ENCODE measurements at regions not wholly inside any gene's neighbourhood (a gene's known extent, or its start where the extent isn't known, plus 50 kb on each side); places are given as distances from the start of the nearest gene placed in this dataset.

- POLR2A ChIA-PET = no interaction called here
- TF ChIP-seq ZNF677 (tag by site-specific recombination; IDR thresholded peaks at IDR 0.05) = no peak
- no peak for TF ChIP-seq ZNF239 (tag by site-specific recombination; IDR thresholded peaks at IDR 0.05)
- Histone ChIP-seq H3K4me3 (ENCODE audit: low read depth, low read length) (no peak overlapping the region), H3K27ac (ENCODE audit: extremely low read depth, low read depth, low read length) (no peak overlapping the region), H3K9me3 (ENCODE audit: control insufficient read depth, insufficient read depth, low read depth, low read length) (no peaks in the 10 kb centered on the region), H3K4me1 (ENCODE audit: control insufficient read depth, insufficient read depth, low read length) (no peaks in the 10 kb centered on the region), H3K36me3 (ENCODE audit: control insufficient read depth in 2 of 2, insufficient read depth in 1 of 2, low read length in 2 of 2) (no peaks in the 10 kb centered on the region)
- CTCF ChIA-PET = no interaction called here
Observed at GRCh38 chr6:67884442-67884841, 750.6 kb upstream of the ADGRB3 start.

GRCh38 chr6:67883500-67884366 lies 751.3 kb upstream of the ADGRB3 start:
- no peak overlapping the region for H3K27ac ChIP-seq (ENCODE audit: extremely low read depth, low read depth, low read length)
- H3K4me1 ChIP-seq (ENCODE audit: control insufficient read depth, insufficient read depth, low read length) = no peaks in the 10 kb centered on the region
- no peaks in the 10 kb centered on the region for H3K9me3 ChIP-seq (ENCODE audit: control insufficient read depth, insufficient read depth, low read depth, low read length)
- POLR2A ChIA-PET = no interaction called here
- TF ChIP-seq ZNF549 (tag by site-specific recombination; IDR thresholded peaks at IDR 0.05) (no peak), ZBTB48 (tag by site-specific recombination; IDR thresholded peaks at IDR 0.05) (no peak), ZBTB21 (tag by site-specific recombination; IDR thresholded peaks at IDR 0.05) (no peak), SP3 (tag by site-specific recombination; IDR thresholded peaks at IDR 0.05) (no peak), MYNN (tag by site-specific recombination; IDR thresholded peaks at IDR 0.05; ENCODE audit: borderline replicate concordance) (no peak), ZBTB17 (tag by site-specific recombination; IDR thresholded peaks at IDR 0.05) (no peak), BCL11B (tag by site-specific recombination; IDR thresholded peaks at IDR 0.05; ENCODE audit: low read depth) (no peak)
- TF ChIP-seq, protein P1, sequence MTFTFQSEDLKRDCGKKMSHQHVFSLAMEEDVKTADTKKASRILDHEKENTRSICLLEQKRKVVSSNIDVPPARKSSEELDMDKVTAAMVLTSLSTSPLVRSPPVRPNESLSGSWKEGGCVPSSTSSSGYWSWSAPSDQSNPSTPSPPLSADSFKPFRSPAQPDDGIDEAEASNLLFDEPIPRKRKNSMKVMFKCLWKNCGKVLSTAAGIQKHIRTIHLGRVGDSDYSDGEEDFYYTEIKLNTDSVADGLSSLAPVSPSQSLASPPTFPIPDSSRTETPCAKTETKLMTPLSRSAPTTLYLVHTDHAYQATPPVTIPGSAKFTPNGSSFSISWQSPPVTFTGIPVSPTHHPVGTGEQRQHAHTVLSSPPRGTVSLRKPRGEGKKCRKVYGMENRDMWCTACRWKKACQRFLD (tag by site-specific recombination; IDR thresholded peaks at IDR 0.05) = no peak
- CTCF ChIA-PET = no interaction called here
- H3K36me3 ChIP-seq (ENCODE audit: control insufficient read depth in 2 of 2, insufficient read depth in 1 of 2, low read length in 2 of 2) = no peaks in the 10 kb centered on the region
- no peak overlapping the region for H3K4me3 ChIP-seq (ENCODE audit: low read depth, low read length)

DNA sequence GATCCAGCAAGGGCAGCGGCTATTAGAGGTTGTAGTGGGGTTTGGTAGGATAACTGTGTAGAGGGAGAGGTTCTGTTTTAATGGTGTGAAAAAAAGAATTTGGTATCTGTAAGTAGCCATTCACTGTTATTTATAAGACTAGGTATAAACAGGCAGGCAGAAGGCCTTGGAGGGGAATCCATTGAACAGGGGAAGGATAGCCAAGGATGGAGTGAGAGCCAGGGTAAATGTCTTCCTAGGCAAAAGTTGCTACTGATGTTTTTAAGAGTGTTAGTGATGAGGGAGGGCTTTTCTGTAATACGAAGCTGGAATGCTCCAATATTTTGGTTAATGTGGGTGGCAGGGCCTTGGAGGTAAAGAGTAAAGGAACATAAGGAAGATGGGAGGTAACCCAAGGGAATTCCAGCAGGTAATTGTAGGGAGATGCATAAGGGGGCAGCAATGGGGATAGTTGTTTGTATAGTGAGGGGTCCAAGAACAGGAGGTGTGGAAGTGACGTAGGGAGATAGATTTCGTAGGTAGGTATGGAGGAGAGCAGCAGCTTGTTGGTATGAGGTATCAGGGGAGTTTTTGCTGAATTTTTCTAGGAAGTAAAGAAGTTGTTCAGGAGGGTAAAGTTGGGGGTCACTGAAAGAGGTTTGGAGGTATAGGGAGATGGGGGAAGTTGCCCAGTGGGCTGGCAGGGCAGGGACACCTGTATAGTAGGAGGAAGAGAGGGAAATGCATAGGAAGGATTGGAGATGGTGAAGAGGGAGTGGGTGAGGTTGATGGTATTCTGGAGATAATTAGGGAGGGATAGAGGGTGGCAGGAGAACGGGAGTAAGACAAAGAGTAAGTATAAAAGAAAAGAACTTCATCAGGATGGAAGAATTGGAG lies 752.4 kb upstream of the ADGRB3 start:
- ChIA-PET CTCF (no interaction called here), POLR2A (no interaction called here)
- no peaks in the 10 kb centered on the region for H3K4me1 ChIP-seq (ENCODE audit: control insufficient read depth, insufficient read depth, low read length)
- no peak overlapping the region for H3K27ac ChIP-seq (ENCODE audit: extremely low read depth, low read depth, low read length)
- H3K36me3 ChIP-seq (ENCODE audit: control insufficient read depth in 2 of 2, insufficient read depth in 1 of 2, low read length in 2 of 2) = no peaks in the 10 kb centered on the region
- no peaks in the 10 kb centered on the region for H3K9me3 ChIP-seq (ENCODE audit: control insufficient read depth, insufficient read depth, low read depth, low read length)
- TF ChIP-seq ZNF664 (tag by site-specific recombination; IDR thresholded peaks at IDR 0.05) (no peak), ZNF202 (tag by site-specific recombination; IDR thresholded peaks at IDR 0.05; ENCODE audit: borderline replicate concordance) (no peak), ZNF544 (tag by site-specific recombination; IDR thresholded peaks at IDR 0.05) (no peak), ZNF585B (tag by site-specific recombination; IDR thresholded peaks at IDR 0.05) (no peak), ZNF174 (tag by site-specific recombination; IDR thresholded peaks at IDR 0.05) (no peak), ZNF747 (tag by site-specific recombination; IDR thresholded peaks at IDR 0.05) (no peak)
- TF ChIP-seq, protein P2, sequence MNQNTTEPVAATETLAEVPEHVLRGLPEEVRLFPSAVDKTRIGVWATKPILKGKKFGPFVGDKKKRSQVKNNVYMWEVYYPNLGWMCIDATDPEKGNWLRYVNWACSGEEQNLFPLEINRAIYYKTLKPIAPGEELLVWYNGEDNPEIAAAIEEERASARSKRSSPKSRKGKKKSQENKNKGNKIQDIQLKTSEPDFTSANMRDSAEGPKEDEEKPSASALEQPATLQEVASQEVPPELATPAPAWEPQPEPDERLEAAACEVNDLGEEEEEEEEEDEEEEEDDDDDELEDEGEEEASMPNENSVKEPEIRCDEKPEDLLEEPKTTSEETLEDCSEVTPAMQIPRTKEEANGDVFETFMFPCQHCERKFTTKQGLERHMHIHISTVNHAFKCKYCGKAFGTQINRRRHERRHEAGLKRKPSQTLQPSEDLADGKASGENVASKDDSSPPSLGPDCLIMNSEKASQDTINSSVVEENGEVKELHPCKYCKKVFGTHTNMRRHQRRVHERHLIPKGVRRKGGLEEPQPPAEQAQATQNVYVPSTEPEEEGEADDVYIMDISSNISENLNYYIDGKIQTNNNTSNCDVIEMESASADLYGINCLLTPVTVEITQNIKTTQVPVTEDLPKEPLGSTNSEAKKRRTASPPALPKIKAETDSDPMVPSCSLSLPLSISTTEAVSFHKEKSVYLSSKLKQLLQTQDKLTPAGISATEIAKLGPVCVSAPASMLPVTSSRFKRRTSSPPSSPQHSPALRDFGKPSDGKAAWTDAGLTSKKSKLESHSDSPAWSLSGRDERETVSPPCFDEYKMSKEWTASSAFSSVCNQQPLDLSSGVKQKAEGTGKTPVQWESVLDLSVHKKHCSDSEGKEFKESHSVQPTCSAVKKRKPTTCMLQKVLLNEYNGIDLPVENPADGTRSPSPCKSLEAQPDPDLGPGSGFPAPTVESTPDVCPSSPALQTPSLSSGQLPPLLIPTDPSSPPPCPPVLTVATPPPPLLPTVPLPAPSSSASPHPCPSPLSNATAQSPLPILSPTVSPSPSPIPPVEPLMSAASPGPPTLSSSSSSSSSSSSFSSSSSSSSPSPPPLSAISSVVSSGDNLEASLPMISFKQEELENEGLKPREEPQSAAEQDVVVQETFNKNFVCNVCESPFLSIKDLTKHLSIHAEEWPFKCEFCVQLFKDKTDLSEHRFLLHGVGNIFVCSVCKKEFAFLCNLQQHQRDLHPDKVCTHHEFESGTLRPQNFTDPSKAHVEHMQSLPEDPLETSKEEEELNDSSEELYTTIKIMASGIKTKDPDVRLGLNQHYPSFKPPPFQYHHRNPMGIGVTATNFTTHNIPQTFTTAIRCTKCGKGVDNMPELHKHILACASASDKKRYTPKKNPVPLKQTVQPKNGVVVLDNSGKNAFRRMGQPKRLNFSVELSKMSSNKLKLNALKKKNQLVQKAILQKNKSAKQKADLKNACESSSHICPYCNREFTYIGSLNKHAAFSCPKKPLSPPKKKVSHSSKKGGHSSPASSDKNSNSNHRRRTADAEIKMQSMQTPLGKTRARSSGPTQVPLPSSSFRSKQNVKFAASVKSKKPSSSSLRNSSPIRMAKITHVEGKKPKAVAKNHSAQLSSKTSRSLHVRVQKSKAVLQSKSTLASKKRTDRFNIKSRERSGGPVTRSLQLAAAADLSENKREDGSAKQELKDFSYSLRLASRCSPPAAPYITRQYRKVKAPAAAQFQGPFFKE (tag by site-specific recombination; IDR thresholded peaks at IDR 0.05; ENCODE audit: borderline replicate concordance) = no peak
- TF ChIP-seq, protein P3, sequence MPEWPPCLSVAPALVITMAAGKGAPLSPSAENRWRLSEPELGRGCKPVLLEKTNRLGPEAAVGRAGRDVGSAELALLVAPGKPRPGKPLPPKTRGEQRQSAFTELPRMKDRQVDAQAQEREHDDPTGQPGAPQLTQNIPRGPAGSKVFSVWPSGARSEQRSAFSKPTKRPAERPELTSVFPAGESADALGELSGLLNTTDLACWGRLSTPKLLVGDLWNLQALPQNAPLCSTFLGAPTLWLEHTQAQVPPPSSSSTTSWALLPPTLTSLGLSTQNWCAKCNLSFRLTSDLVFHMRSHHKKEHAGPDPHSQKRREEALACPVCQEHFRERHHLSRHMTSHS (tag by site-specific recombination; IDR thresholded peaks at IDR 0.05) = no peak
- TF ChIP-seq, protein P4, sequence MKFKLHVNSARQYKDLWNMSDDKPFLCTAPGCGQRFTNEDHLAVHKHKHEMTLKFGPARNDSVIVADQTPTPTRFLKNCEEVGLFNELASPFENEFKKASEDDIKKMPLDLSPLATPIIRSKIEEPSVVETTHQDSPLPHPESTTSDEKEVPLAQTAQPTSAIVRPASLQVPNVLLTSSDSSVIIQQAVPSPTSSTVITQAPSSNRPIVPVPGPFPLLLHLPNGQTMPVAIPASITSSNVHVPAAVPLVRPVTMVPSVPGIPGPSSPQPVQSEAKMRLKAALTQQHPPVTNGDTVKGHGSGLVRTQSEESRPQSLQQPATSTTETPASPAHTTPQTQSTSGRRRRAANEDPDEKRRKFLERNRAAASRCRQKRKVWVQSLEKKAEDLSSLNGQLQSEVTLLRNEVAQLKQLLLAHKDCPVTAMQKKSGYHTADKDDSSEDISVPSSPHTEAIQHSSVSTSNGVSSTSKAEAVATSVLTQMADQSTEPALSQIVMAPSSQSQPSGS (tag by site-specific recombination; IDR thresholded peaks at IDR 0.05; ENCODE audit: low read depth) = no peak
- no peak overlapping the region for H3K4me3 ChIP-seq (ENCODE audit: low read depth, low read length)

Measured in HEK293 (cell line).